ENCODE measurements at regions not wholly inside any gene's neighbourhood (a gene's known extent, or its start where the extent isn't known, plus 50 kb on each side); places are given as distances from the start of the nearest gene placed in this dataset.
"Not testable (repeated sequence)": the region's sequence is repeated elsewhere in the genome, so short reads cannot be mapped to it uniquely, and the experiment has no call there.

- no peak overlapping the region for H3K4me3 ChIP-seq (ENCODE audit: low read depth, low read length)
- no peak for DNase-seq
- TF ChIP-seq CTCF (IDR thresholded peaks at IDR 0.05; ENCODE audit: low read depth, low read length) = no peak
- H3K27ac ChIP-seq = no peak overlapping the region
- no peaks in the 10 kb centered on the region for H3K27me3 ChIP-seq (ENCODE audit: insufficient read depth, low read depth, severe bottlenecking)
- no peaks in the 10 kb centered on the region for H3K36me3 ChIP-seq
- H3K9me3 ChIP-seq (ENCODE audit: severe bottlenecking) = no peaks in the 10 kb centered on the region
Observed at GRCh38 chr9:7443541-7443940, 356.0 kb downstream of the DMAC1 start.

DNA sequence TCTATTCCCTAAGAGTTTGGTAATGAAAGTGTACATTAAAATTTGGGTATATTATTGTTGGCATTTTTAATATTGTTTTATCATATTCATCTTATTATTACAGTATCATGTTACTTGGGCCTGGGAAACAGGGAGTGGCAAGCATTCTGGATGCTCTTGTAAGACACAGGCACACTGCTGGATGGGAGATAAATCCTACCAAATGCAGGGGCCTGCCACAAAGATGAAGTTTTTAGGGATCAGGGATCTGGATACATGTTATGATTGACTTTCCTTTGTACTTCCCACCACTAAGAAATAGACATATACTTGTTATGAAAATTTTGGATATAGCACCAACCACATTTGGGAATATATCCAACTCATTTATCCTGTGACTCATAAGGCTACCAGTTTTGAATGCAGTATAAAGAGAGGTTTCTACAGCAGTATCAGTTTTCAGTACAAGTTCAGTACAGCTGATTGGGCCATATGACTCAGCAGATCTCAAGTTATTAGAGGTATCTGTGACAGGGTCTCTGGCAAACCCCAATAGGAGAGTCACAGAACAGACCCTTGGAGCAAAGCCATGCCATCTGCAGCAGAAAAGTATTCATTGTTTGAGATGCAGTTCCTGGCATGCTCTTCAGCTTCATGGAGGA, 360.1 kb downstream of the DMAC1 start:
- no peak overlapping the region for H3K4me3 ChIP-seq (ENCODE audit: low read depth, low read length)
- DNase-seq = no peak
- no peaks in the 10 kb centered on the region for H3K36me3 ChIP-seq
- no peak overlapping the region for H3K27ac ChIP-seq
- H3K9me3 ChIP-seq (ENCODE audit: severe bottlenecking) = no peaks in the 10 kb centered on the region
- no peaks in the 10 kb centered on the region for H3K27me3 ChIP-seq (ENCODE audit: insufficient read depth, low read depth, severe bottlenecking)
- no peak for TF ChIP-seq CTCF (IDR thresholded peaks at IDR 0.05; ENCODE audit: low read depth, low read length)

DNA sequence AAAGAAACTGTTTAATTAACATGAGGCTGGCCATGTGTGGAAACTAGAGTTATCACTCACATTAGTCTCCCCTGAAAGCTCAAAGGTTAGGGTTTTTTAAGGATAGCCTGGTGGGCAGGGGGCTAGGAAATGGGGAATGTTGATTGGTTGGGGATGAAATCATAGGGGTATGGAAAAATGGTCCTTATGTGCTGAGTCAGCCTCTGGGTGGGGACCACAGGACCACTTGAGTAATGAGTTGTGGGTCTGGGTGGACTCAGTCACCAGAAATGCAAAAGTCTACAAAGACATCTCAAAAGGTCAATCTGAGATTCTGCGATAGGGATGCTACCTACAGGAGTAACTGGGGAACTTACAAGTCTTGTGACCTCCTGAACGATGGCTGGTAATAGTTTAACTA, 362.8 kb downstream of the DMAC1 start:
- no peaks in the 10 kb centered on the region for H3K36me3 ChIP-seq
- no peak for TF ChIP-seq CTCF (IDR thresholded peaks at IDR 0.05; ENCODE audit: low read depth, low read length)
- no peak overlapping the region for H3K4me3 ChIP-seq (ENCODE audit: low read depth, low read length)
- no peaks in the 10 kb centered on the region for H3K27me3 ChIP-seq (ENCODE audit: insufficient read depth, low read depth, severe bottlenecking)
- DNase-seq = no peak
- H3K27ac ChIP-seq = no peak overlapping the region
- peaks cover 3% of the 10 kb centered on the region for H3K9me3 ChIP-seq (ENCODE audit: severe bottlenecking)

GRCh38 chr9:7433508-7434292, 365.9 kb downstream of the DMAC1 start:
- DNase-seq = no peak
- H3K4me3 ChIP-seq (ENCODE audit: low read depth, low read length) = no peak overlapping the region
- TF ChIP-seq CTCF (IDR thresholded peaks at IDR 0.05; ENCODE audit: low read depth, low read length) = no peak

DNA sequence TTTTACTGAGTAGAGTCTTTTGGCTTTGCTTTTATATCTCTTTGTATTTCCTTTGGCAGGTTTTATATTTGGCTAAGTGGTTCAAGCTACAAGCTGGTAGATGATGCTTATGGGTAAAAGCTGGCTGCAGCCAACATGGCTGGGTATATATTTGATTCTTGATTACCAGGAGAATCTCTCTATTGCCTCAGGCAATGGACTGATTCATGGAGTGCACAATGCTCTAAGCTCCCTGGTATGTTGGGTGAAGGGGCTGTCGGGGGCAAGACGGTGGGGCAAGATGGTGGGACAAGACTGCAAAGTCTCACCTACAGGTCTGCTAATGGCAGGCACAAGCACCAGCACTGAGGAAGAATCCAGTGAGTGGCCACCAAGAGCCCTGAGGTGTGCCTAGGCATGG, 366.6 kb downstream of the DMAC1 start:
- Histone ChIP-seq H3K27ac (no peak overlapping the region), H3K9me3 (ENCODE audit: severe bottlenecking) (peaks cover 5% of the 10 kb centered on the region), H3K4me3 (ENCODE audit: low read depth, low read length) (no peak overlapping the region), H3K36me3 (no peaks in the 10 kb centered on the region), H3K27me3 (ENCODE audit: insufficient read depth, low read depth, severe bottlenecking) (no peaks in the 10 kb centered on the region)
- no peak for TF ChIP-seq CTCF (IDR thresholded peaks at IDR 0.05; ENCODE audit: low read depth, low read length)
- no peak for DNase-seq

More at GRCh38 chr9:7433508-7434292, 365.9 kb downstream of the DMAC1 start:
- Histone ChIP-seq H3K27ac (no peak overlapping the region), H3K36me3 (no peaks in the 10 kb centered on the region), H3K27me3 (ENCODE audit: insufficient read depth, low read depth, severe bottlenecking) (no peaks in the 10 kb centered on the region), H3K9me3 (ENCODE audit: severe bottlenecking) (peaks cover 5% of the 10 kb centered on the region)

- H3K27me3 ChIP-seq (ENCODE audit: insufficient read depth, low read depth, severe bottlenecking); H3K9me3 ChIP-seq (ENCODE audit: severe bottlenecking); DNase-seq; H3K27ac ChIP-seq; H3K4me3 ChIP-seq (ENCODE audit: low read depth, low read length); H3K36me3 ChIP-seq: not testable (repeated sequence)
Observed at GRCh38 chr9:7417397-7417796, 382.2 kb downstream of the DMAC1 start.

All from WERI-Rb-1 (cell line).